ENCODE measurements at regions not wholly inside any gene's neighbourhood (a gene's known extent, or its start where the extent isn't known, plus 50 kb on each side); places are given as distances from the start of the nearest gene placed in this dataset.
A peak's percentile ranks its signal among the peaks of the same experiment; 100 is the strongest.

GRCh38 chr5:50325237-50325832 is 115.8 kb downstream of the EMB start:
- TF ChIP-seq, protein P1, sequence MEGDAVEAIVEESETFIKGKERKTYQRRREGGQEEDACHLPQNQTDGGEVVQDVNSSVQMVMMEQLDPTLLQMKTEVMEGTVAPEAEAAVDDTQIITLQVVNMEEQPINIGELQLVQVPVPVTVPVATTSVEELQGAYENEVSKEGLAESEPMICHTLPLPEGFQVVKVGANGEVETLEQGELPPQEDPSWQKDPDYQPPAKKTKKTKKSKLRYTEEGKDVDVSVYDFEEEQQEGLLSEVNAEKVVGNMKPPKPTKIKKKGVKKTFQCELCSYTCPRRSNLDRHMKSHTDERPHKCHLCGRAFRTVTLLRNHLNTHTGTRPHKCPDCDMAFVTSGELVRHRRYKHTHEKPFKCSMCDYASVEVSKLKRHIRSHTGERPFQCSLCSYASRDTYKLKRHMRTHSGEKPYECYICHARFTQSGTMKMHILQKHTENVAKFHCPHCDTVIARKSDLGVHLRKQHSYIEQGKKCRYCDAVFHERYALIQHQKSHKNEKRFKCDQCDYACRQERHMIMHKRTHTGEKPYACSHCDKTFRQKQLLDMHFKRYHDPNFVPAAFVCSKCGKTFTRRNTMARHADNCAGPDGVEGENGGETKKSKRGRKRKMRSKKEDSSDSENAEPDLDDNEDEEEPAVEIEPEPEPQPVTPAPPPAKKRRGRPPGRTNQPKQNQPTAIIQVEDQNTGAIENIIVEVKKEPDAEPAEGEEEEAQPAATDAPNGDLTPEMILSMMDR (IDR thresholded peaks at IDR 0.05), result peak; percentile 52 to 72 (median 70)
- no peak for TF ChIP-seq POLR2A (IDR thresholded peaks at IDR 0.05)
